GM18511 (cell line): ENCODE measurements at regions not wholly inside any gene's neighbourhood (a gene's known extent, or its start where the extent isn't known, plus 50 kb on each side); places are given as distances from the start of the nearest gene placed in this dataset.

ENCODE experiments used
- ATAC-seq: cut with Tn5 transposase; IDR thresholded peaks from one replicate; pipeline ENCODE4 v1.9.1; 2021; ENCODE audit warnings: mild to moderate bottlenecking, moderate library complexity; ENCODE audit not compliant: unreplicated experiment

GRCh38 chr5:88377240-88377639, 108.6 kb upstream of the TMEM161B start:
- ATAC-seq = no peak

GRCh38 chr5:88376728-88377127, 108.1 kb upstream of the TMEM161B start:
- no peak for ATAC-seq

- no peak for ATAC-seq
Observed at GRCh38 chr5:88374391-88374790, 105.7 kb upstream of the TMEM161B start.

- no peak for ATAC-seq
Observed at GRCh38 chr5:88370824-88371223, 102.2 kb upstream of the TMEM161B start.

GRCh38 chr5:88368201-88368600, 99.6 kb upstream of the TMEM161B start:
- no peak for ATAC-seq

GRCh38 chr5:88364991-88365390, 96.3 kb upstream of the TMEM161B start:
- no peak for ATAC-seq

- no peak for ATAC-seq
Observed at GRCh38 chr5:88355490-88356050, 86.9 kb upstream of the TMEM161B start.

GRCh38 chr5:88325868-88326267, 57.2 kb upstream of the TMEM161B start:
- ATAC-seq = no peak

GRCh38 chr5:88322785-88323184, 54.1 kb upstream of the TMEM161B start:
- no peak for ATAC-seq
